ENCODE measurements at regions not wholly inside any gene's neighbourhood (a gene's known extent, or its start where the extent isn't known, plus 50 kb on each side); places are given as distances from the start of the nearest gene placed in this dataset.

GRCh38 chr2:42967959-42968674 is 175.7 kb upstream of the HAAO start:
- DNase-seq (ENCODE audit: low read depth in 2 of 2) = peak; percentile 90 to 91
- no peak overlapping the region for H3K4me3 ChIP-seq (replicated peaks in 1 of 4; ENCODE audit: control extremely low read depth in 1 of 4, insufficient read depth in 1 of 4, low read depth in 3 of 4, low read length in 4 of 4)
- peak overlapping the region; percentile 10 for H3K9ac ChIP-seq (ENCODE audit: insufficient read depth, low read length)
- no peak overlapping the region for H3K4me2 ChIP-seq (ENCODE audit: extremely low read depth, insufficient read depth, low read length)
- H2AFZ ChIP-seq (ENCODE audit: low read length) = no peak overlapping the region
- H3K27me3 ChIP-seq (ENCODE audit: control insufficient read depth, insufficient read depth, low read length) = no peaks in the 10 kb centered on the region
- no peaks in the 10 kb centered on the region for H3K9me3 ChIP-seq (ENCODE audit: control insufficient read depth, insufficient read depth, low read depth, low read length)
- H3K79me2 ChIP-seq (ENCODE audit: control insufficient read depth, insufficient read depth, low read length) = no peaks in the 10 kb centered on the region
- TF ChIP-seq EZH2 (IDR thresholded peaks at IDR 0.05; ENCODE audit: low read length, missing control alignments) (no peak), CTCF (conservative IDR thresholded peaks at IDR 0.05 in 1 of 2, IDR thresholded peaks at IDR 0.05 in 1 of 2; ENCODE audit: low read depth in 1 of 2, low read length in 2 of 2) (no peak)
- H4K20me1 ChIP-seq (ENCODE audit: control insufficient read depth, extremely low read depth, insufficient read depth, low read length) = no peaks in the 10 kb centered on the region
- H3K4me1 ChIP-seq (ENCODE audit: control insufficient read depth, extremely low read depth, insufficient read depth, low read length) = peaks cover 30% of the 10 kb centered on the region
- H3K36me3 ChIP-seq (ENCODE audit: control insufficient read depth, insufficient read depth, low read length) = no peaks in the 10 kb centered on the region
- peak overlapping the region; percentile 90 for H3K27ac ChIP-seq (ENCODE audit: insufficient read depth, low read length)

DNA sequence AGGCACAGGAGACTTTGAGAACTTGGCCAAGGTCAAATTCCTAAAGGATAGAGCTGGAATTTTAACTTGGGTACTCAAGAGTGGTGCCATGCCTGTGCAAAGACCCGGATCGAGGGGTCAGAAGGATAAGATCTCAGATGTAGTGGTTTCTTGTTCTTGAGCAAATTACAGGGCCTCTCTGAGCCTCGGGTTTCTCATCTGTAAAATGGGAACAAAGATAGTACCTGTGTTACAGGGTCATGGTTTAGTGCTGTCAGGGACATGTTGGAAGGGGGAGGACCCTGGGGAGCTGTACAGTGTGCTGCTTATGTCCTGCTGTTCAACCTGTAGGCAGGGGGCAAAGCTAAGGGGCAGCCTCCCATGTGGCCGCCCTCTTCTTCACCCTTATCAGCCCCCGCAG is 173.5 kb upstream of the HAAO start:
- Histone ChIP-seq H3K4me1 (ENCODE audit: control insufficient read depth, extremely low read depth, insufficient read depth, low read length) (peaks cover 41% of the 10 kb centered on the region), H3K4me3 (replicated peaks in 1 of 4; ENCODE audit: control extremely low read depth in 1 of 4, insufficient read depth in 1 of 4, low read depth in 3 of 4, low read length in 4 of 4) (no peak overlapping the region), H3K9me3 (ENCODE audit: control insufficient read depth, insufficient read depth, low read depth, low read length) (no peaks in the 10 kb centered on the region), H3K79me2 (ENCODE audit: control insufficient read depth, insufficient read depth, low read length) (no peaks in the 10 kb centered on the region), H2AFZ (ENCODE audit: low read length) (no peak overlapping the region), H3K4me2 (ENCODE audit: extremely low read depth, insufficient read depth, low read length) (no peak overlapping the region), H3K36me3 (ENCODE audit: control insufficient read depth, insufficient read depth, low read length) (no peaks in the 10 kb centered on the region), H4K20me1 (ENCODE audit: control insufficient read depth, extremely low read depth, insufficient read depth, low read length) (no peaks in the 10 kb centered on the region), H3K9ac (ENCODE audit: insufficient read depth, low read length) (no peak overlapping the region), H3K27ac (ENCODE audit: insufficient read depth, low read length) (no peak overlapping the region), H3K27me3 (ENCODE audit: control insufficient read depth, insufficient read depth, low read length) (no peaks in the 10 kb centered on the region)
- no peak for DNase-seq (ENCODE audit: low read depth in 2 of 2)
- TF ChIP-seq EZH2 (IDR thresholded peaks at IDR 0.05; ENCODE audit: low read length, missing control alignments) = no peak
- TF ChIP-seq CTCF (conservative IDR thresholded peaks at IDR 0.05 in 1 of 2, IDR thresholded peaks at IDR 0.05 in 1 of 2; ENCODE audit: low read depth in 1 of 2, low read length in 2 of 2) = no peak

DNA sequence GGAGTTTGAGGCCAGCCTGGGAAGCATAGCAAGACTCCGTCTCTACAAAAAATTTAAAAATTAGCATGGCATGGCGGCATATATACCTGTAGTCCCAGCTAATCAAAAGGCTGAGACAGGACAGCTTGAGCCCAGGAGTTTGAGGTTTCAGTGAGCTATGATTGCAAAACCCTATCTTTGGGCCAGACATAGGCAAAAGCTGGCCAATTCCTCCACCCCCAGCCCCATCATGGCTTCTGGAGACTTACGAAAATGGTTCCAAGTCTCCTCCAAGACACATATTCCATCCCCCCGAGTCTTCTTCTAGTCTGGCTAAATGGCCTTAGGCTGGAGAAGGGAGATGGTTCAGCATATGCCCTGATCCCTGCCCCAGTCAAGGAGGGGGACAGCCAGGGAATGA is 172.8 kb upstream of the HAAO start:
- TF ChIP-seq CTCF (conservative IDR thresholded peaks at IDR 0.05 in 1 of 2, IDR thresholded peaks at IDR 0.05 in 1 of 2; ENCODE audit: low read depth in 1 of 2, low read length in 2 of 2) (no peak), EZH2 (IDR thresholded peaks at IDR 0.05; ENCODE audit: low read length, missing control alignments) (no peak)
- Histone ChIP-seq H3K4me2 (ENCODE audit: extremely low read depth, insufficient read depth, low read length) (peak overlapping the region; percentile 49), H2AFZ (ENCODE audit: low read length) (no peak overlapping the region), H4K20me1 (ENCODE audit: control insufficient read depth, extremely low read depth, insufficient read depth, low read length) (no peaks in the 10 kb centered on the region), H3K27me3 (ENCODE audit: control insufficient read depth, insufficient read depth, low read length) (no peaks in the 10 kb centered on the region), H3K9me3 (ENCODE audit: control insufficient read depth, insufficient read depth, low read depth, low read length) (no peaks in the 10 kb centered on the region), H3K4me3 (replicated peaks in 1 of 4; ENCODE audit: control extremely low read depth in 1 of 4, insufficient read depth in 1 of 4, low read depth in 3 of 4, low read length in 4 of 4) (no peak overlapping the region), H3K79me2 (ENCODE audit: control insufficient read depth, insufficient read depth, low read length) (no peaks in the 10 kb centered on the region), H3K27ac (ENCODE audit: insufficient read depth, low read length) (peak overlapping the region; percentile 69), H3K4me1 (ENCODE audit: control insufficient read depth, extremely low read depth, insufficient read depth, low read length) (peaks cover 45% of the 10 kb centered on the region), H3K36me3 (ENCODE audit: control insufficient read depth, insufficient read depth, low read length) (no peaks in the 10 kb centered on the region), H3K9ac (ENCODE audit: insufficient read depth, low read length) (no peak overlapping the region)
- DNase-seq (ENCODE audit: low read depth in 2 of 2) = peak in 1 of 2 donors; percentile 21

All from fibroblast of lung (primary cell).